ENCODE measurements at regions not wholly inside any gene's neighbourhood (a gene's known extent, or its start where the extent isn't known, plus 50 kb on each side); places are given as distances from the start of the nearest gene placed in this dataset.

DNA sequence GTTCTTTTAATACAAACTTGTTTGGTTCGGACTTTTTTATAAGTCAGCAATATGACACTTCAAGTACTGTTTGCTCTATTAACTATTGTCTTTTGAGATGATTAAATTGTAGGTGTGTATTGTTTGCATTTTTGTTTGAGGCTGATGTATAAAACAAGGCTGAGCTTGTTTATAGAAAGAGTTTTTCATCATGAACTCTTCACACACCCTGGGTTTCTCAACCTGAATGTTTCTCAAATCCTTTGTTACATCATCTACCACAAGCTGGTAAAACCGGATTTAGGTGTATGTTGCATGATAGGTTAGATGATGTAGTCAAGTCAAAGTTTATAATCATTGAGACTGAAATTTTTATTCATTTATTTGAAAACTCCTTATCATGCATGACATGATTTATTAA lies 335.2 kb upstream of the LRATD1 start:
- TF ChIP-seq CTCF (IDR thresholded peaks at IDR 0.05; ENCODE audit: insufficient read depth, low read length, poor library complexity, severe bottlenecking) (no peak), EZH2phosphoT487 (conservative IDR thresholded peaks at IDR 0.05; ENCODE audit: low read length) (no peak)
